ENCODE measurements at regions not wholly inside any gene's neighbourhood (a gene's known extent, or its start where the extent isn't known, plus 50 kb on each side); places are given as distances from the start of the nearest gene placed in this dataset.
A peak's percentile ranks its signal among the peaks of the same experiment; 100 is the strongest.

GRCh38 chr5:133853646-133854365 is 114.6 kb downstream of the C5orf15 start:
- DNase-seq, result peak; percentile 64

DNA sequence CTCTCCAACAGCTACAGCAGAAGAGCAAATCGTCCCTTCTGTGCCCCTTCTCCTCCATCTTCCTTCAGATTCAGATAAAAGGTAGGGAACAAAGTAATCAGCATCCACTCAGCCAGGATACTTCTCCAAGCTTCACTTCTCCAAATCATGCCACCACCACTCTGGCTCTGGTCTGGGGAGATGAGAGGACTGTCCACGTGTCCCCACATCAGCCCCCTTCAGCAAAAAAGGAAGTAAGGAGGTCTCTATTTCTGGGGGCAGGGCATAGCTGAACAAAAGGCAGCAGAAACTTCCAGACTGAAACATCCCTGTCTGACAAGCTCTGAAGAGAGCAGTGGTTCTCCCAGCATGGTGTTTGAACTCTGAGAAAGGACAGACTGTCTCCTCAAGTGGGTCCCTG is 116.9 kb downstream of the C5orf15 start:
- peak; percentile 27 for DNase-seq

GRCh38 chr5:133850811-133851210 is 117.6 kb downstream of the C5orf15 start:
- DNase-seq, result no peak

DNA sequence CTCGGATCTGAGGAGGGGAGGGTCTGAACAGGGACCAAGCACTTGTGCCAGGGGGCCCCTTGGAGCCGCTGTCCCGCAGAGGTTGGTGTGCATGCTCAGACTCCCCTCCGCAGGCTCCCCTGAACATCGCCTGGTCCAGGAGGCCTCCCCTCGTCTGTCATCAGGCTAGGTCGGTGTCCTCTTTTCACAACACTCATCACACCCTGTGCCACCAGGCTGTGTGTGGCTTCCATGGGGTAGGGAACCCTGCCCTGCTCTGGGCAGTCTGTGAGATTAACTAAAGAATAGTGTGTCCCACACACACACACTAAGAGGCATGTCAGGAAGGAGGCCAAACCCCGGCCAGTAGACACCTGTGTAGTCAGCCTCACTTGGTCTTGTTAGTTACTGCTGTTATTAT is 119.3 kb downstream of the C5orf15 start:
- no peak for DNase-seq

GRCh38 chr5:133848341-133848811 is 120.0 kb downstream of the C5orf15 start:
- DNase-seq, result no peak

GRCh38 chr5:133847886-133848285 is 120.5 kb downstream of the C5orf15 start:
- DNase-seq, result no peak

DNA sequence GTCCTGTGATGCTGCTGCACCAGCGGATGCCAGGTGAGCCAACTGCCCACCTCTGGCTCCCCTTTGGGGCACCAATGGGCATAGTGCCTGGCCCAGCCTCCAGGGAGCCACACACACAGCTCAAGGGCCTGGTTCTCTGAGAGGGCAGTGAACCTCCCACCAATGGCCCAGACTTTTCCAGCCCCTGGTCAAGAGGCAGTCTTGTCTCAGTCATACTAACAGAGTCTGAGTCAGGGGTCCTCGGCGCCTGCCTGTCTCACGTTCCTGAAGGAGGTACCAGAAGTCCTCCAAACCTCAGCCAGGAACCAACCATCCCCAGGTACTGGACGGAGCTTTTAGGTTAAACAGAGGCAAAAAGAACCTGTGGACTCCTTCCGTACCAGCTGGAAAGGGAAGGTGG is 121.1 kb downstream of the C5orf15 start:
- DNase-seq, result no peak

DNA sequence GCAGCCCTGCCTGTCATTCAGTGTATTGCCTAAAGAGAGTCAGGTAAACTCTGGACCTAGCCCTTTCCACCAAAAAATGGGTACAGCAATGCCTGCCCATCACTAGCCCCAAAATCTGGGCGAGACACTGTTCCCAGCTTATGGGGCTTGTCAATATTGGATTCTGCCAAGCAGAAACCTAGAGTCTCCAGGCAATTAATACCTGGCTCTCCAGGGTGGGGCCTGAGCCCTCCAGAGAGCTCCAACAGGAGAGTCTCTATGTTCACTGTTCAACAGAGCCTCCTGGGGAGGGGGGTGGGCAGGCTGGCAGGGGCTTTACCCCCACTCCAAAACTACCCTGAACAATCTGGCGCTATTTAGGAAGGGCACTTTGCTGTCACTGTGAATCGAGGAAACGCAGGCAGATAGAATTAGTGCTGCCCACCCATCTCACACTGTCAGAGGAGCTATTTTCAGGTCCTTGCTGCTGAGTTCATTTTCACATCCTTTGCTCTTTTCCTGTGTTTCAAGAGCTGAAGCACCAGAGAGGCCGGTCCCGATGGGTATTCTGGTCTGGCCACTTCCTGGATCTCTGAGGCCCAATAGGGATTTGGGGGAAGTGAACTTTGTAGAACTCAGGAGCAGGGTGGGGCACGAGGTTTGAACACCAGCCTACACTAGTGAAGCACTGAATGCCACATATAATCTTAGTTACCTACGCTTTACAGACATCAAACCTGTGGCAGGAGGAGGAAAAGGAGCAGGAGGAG is 121.8 kb downstream of the C5orf15 start:
- peak; percentile 5 for DNase-seq

GRCh38 chr5:133845271-133845670 is 123.2 kb downstream of the C5orf15 start:
- no peak for DNase-seq

DNA sequence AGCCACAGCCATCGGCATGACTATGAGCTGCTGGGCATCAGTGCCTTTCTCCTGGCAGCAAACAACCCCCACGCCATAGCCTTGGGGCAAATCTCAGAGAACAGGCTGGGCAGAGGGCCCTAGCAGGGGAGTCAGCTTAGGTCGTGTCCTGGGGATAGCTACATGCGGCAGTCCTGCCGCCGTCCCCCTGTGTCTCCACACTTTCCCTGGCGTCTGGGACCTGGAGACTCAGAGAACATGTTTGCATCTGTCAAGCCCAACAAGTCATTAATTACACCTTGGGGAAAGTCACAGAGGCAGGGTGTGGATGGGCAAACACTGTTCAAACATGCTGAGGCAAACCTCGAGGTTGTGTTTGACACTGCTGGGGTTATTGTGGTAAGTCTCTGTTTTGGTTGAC is 123.6 kb downstream of the C5orf15 start:
- DNase-seq, result no peak

DNA sequence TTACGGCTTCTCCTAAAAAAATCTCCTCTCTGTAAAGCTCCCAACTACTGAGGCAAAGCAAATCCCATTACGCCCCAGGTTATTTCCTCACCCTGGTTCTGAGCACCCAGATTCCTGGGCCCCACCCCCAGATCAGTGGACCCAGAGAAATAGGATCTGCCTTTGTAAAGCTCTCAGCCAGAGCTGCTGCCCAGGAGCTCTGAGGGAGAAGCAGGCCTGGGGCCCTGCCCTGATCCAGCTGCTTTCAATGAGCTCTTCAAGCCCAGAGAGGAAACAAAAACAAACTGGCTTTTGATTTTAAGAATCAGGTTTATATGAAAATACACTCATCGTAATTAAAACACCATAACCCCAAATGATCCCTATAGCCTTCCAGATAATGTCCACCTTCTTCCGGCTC is 124.5 kb downstream of the C5orf15 start:
- no peak for DNase-seq

GRCh38 chr5:133842846-133843611 is 125.4 kb downstream of the C5orf15 start:
- DNase-seq, result no peak

DNA sequence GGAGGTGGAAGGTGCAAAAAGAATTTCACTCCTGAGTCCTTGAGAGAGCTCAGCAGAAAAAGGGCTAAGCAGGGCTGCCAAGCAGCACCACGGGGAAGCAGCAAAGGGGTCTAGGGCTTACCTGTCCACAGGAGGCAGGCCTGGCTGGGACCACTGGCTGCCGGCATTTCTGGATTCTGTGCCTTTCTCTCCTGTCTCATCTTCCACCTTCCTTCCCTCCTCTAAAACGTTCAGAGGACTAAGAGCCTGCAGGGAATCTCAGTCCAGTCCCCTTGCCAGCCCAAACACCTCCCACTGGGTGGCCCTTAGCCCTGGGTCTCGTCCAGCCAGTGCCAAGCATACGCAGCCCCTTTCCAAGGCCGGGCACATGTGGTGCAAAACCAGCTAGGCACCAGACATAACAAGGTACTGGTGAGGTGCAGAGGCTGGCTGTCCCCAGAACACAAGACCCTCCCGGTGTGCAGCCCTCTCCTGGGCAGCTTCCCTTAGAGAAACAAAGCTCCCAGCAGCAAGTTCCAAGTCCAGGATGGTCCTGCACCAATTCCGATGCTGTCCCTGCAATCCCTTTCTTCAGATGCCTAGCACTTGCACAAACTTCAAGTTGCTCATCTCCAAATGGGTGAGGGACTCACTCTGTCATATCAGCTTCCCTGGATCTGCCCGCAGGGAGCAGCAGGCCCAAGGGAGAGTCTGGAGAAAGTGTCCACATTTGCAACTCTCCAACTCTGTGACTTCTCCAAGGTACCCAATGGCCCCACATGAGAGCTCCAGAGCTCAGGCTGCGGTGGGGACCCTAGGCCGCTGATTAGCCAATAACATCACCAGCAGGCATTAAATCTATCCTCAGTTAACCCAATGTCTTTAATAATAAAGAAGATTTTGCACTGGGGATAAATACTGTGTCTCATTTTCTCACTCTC is 126.3 kb downstream of the C5orf15 start:
- no peak for DNase-seq

DNA sequence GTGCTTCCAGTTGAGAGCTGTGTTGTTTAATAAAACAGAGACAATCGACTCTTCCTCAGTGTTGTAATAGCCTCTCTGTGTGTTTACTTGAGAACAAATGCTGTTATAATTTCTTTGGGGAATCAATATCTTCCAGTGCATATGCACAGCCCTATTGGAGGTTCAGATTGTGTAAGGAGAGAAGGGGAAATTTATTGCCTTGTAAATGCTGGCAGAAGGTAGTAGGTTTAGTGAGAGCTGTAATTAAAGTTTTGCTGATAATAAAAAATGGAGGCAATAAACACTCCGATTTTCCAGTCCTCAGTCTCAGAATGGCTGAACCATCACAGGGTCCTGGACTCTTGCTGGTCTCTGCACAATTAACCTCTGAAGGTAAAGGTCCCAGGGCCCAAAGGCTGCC is 128.3 kb downstream of the C5orf15 start:
- DNase-seq, result no peak

GRCh38 chr5:133839721-133840120 is 128.7 kb downstream of the C5orf15 start:
- no peak for DNase-seq

GRCh38 chr5:133839090-133839489 is 129.3 kb downstream of the C5orf15 start:
- DNase-seq, result no peak

GRCh38 chr5:133838286-133838685 is 130.1 kb downstream of the C5orf15 start:
- DNase-seq, result no peak

- no peak for DNase-seq
Observed at GRCh38 chr5:133831491-133832224, 136.8 kb downstream of the C5orf15 start.

DNA sequence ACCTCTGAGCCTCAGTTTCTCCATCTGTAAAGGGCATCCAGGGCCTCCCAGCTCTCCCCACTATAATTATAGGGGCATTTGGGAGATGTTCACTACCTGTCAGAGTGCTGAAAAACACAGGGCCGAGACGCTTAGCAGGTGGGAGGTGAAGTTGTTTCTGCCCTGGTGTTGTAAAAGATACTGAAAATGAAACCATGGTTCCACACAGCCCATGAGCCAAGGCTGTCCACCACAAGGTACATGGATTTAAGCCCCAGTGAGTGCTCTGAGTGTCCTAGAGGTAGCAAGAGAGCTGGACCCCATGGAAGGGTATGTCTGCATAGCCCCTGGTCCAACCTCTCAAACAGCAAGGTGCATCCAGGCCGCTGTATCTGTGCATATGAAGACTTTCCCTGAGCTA is 137.5 kb downstream of the C5orf15 start:
- DNase-seq, result no peak

- no peak for DNase-seq
Observed at GRCh38 chr5:133830281-133830680, 138.1 kb downstream of the C5orf15 start.

DNA sequence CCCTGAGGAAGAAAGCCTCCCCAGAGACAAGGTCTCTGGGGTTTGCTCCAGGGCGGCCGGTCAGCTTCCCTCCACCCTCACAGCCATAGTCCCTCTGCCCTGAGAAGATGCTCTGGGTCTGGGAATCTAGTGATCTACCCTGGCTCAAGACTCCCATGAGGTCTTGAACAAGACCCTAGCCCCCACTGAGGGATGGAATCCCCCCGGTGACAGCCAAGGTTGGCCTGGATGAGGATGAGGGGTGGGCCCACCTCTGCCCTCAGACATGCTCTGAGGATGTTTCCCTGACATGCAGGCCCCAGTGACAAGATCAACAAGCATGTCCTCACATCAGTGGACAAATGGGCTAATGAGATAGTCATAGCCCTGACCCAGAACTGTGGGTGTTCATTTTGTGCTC is 138.6 kb downstream of the C5orf15 start:
- DNase-seq, result no peak

GRCh38 chr5:133828722-133829121 is 139.7 kb downstream of the C5orf15 start:
- no peak for DNase-seq

All from suppressor macrophage treated with lipopolysaccharide for 4 hours (primary cell).